ELR (cell line): ENCODE measurements at regions not wholly inside any gene's neighbourhood (a gene's known extent, or its start where the extent isn't known, plus 50 kb on each side); places are given as distances from the start of the nearest gene placed in this dataset.
"Not testable (repeated sequence)": the region's sequence is repeated elsewhere in the genome, so short reads cannot be mapped to it uniquely, and the experiment has no call there.

Experiments
- DNase-seq: peaks from one replicate; pipeline ENCODE4 v3.0.0-alpha.2; 2015; ENCODE audit warnings: low read depth

DNA sequence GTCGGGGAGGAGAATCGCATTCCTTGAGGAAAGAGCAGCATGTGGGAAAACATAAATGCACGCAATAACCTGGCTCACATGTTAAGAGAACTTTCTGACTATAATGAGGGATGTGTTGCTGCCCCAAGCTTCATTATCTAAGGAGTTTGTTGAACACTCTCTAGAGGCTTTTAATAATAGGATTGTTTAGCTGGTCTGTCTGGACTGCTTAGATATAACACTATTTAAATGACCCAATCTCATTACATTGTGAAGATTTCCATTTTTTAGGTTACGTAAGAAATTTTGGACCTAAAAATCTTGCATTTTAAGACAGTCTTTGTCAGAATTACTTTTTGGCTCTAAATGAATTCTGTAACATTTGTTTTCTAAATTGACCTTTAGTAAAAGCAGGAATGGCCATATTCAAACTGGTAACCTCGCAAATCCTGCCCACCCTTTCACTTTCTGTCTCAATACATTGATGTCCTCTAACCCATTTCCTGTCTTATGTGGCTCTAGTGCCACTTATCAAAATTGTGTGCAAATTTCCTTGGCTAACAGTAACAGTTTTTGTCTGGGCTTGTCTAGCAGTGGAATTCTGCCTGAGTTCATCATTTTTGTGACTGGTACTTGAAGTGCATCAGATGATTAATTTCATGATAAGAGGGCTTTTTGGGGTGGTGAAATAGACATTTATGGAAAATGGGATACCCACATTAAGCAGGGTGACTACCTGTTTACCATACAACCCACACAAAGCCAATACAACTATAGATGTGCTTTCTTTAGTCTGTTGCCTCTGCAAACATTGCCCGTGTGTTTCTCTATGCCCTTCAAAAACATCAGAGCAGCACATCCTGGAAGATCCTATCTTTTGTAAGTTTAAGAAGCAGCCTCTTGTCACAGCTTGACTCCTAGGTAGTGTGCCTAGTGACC, 61.6 kb upstream of the IKBKE start:
- DNase-seq, result not testable (repeated sequence)

- DNase-seq, result no peak
Measured at GRCh38 chr1:206411321-206411720, 59.0 kb upstream of the IKBKE start.

- no peak for DNase-seq
Measured at GRCh38 chr1:206415942-206416341, 54.3 kb upstream of the IKBKE start.

DNA sequence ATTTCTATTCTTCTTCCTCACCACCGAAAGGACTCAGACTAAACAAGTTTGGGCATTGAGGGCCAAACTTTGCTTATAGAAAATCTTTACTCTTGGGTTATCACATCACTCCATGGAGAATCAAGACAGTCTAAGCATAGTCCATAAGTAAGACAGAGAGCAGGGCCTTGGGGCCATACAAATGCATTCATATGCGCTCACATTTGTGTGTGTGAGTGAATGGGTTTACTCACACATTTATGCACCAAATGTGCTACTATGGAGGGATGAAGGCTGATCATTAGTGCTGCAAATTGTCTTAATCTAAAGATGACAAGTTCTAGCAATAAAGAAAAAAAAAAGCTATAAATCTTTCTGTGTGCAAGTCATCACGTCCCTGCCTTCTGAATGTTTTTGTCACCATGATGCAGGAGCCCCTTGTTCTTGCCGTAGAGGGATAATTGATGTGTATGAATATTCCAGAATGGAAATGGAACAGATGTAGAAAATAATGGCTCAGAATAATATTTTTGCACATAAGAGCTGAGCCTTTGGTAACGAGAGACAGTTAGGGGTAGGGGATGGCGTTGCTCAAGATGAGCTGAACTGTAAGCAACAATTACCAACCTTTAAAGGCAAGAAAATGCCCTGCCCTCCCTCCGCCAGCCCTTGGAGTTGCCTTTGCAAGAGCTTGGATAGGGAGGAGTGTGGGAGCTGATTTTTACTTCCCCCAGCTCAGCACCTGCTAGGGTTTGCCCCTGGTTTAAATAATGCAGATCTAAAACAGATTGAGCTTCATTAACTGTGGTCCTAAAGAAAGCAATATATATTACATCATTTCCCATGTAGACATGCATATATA, 52.3 kb upstream of the IKBKE start:
- no peak for DNase-seq

DNA sequence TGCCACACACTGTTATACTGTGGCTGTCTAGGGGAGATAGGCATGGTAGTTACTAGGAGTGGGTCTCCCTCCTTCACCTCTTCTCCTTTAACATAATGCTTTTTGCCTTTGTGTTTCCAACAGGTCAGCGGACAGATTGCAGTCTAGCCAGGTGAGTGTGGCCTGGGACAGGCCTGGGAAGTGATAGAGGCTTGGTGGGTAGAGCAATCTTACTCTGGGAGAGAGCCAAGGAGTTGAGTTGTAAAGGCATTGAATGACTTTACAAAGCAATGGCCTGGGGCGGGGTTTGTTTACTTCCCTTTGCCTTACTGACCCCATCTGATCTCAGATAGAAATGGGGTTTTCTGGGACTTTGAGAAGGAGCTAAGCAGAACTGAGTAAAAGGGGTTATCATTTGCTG, 51.0 kb upstream of the IKBKE start:
- DNase-seq, result peak; percentile 41

GRCh38 chr1:206419783-206420182, 50.5 kb upstream of the IKBKE start:
- peak; percentile 45 for DNase-seq

DNA sequence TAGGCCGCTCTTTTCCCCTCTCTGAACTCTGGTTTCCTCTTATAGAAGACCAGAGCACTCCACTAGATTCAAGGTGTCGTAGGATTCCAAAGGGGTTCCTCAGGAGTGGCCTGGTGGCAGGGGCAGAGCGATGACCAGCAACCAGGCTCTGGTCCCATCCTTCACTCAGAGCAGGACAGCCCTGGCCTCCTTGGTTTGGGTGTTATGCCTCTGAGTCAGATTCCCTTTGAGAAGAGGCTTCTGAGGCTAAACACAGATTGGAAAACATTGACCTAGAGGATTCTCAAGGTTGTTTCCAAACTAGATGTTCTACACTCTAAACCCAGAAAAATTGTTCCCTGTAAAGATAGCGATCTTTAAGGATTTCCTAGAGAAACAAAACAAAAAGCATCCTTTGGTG, 49.8 kb upstream of the IKBKE start:
- no peak for DNase-seq
